SU-DHL-6 (cell line): ENCODE measurements at regions not wholly inside any gene's neighbourhood (a gene's known extent, or its start where the extent isn't known, plus 50 kb on each side); places are given as distances from the start of the nearest gene placed in this dataset.
A peak's percentile ranks its signal among the peaks of the same experiment; 100 is the strongest.

Source experiments
- EZH2phosphoT487 ChIP-seq: fragments of 200-600 bp; sonication (generic), shearing (Covaris generic); conservative IDR thresholded peaks from 2 replicates; pipeline ENCODE4 v1.6.1; 2018; ENCODE audit warnings: mild to moderate bottlenecking, antibody characterized with exemption, low read length, moderate library complexity, mixed read lengths
- TF ChIP-seq, protein P1 (sequence below): fragments of 200-600 bp; sonication (generic); IDR thresholded peaks from one replicate; pipeline ENCODE4 v1.5.1; 2017; ENCODE audit warnings: antibody characterized with exemption, mild to moderate bottlenecking, low read length, moderate library complexity; ENCODE audit not compliant: insufficient read depth, poor library complexity, severe bottlenecking

DNA sequence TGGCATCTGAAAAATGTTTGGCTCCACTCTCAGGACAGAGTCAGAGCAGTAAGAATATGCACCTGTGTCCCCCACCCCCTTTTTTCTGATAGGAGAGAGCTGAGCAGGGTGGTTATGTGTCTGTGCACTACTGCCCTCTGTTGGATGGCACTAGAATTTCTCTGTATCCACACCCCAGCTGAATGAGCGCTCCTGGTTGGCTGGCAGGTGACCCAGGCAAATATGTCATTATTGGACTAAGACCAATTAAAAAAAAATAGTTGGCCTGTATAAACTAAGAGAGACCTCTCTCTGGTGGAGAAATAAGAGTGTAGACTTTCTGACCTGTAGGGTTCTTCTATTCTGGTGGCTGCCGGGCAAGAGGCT, 107.0 kb downstream of the PTCSC3 start:
- TF ChIP-seq, protein P1, sequence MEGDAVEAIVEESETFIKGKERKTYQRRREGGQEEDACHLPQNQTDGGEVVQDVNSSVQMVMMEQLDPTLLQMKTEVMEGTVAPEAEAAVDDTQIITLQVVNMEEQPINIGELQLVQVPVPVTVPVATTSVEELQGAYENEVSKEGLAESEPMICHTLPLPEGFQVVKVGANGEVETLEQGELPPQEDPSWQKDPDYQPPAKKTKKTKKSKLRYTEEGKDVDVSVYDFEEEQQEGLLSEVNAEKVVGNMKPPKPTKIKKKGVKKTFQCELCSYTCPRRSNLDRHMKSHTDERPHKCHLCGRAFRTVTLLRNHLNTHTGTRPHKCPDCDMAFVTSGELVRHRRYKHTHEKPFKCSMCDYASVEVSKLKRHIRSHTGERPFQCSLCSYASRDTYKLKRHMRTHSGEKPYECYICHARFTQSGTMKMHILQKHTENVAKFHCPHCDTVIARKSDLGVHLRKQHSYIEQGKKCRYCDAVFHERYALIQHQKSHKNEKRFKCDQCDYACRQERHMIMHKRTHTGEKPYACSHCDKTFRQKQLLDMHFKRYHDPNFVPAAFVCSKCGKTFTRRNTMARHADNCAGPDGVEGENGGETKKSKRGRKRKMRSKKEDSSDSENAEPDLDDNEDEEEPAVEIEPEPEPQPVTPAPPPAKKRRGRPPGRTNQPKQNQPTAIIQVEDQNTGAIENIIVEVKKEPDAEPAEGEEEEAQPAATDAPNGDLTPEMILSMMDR = peak; percentile 78
- no peak for TF ChIP-seq EZH2phosphoT487
